ENCODE measurements at regions not wholly inside any gene's neighbourhood (a gene's known extent, or its start where the extent isn't known, plus 50 kb on each side); places are given as distances from the start of the nearest gene placed in this dataset.

GRCh38 chr20:10799735-10800134 lies 125.9 kb upstream of the JAG1 start:
- H3K4me1 ChIP-seq (ENCODE audit: control insufficient read depth, insufficient read depth, low read length), result peaks cover 3% of the 10 kb centered on the region; the same call in 1 of the 2 replicates
- H3K9me3 ChIP-seq (ENCODE audit: control insufficient read depth, insufficient read depth, low read depth, low read length), result no peaks in the 10 kb centered on the region; the same call in 1 of the 2 replicates
- ATAC-seq, result no peak
- no peaks in the 10 kb centered on the region for H3K36me3 ChIP-seq (ENCODE audit: control insufficient read depth, insufficient read depth, low read length)
- POLR2A ChIA-PET, result no interaction called here
- intact Hi-C loops (cut with micrococcal nuclease; ENCODE audit: unreplicated experiment) (no loop called here), in situ Hi-C loops (cut with HindIII; ENCODE audit: low pct_unique_long_range_greater_than_20kb, low sequenced_read_pairs) (no loop called here)
- DNase-seq (ENCODE audit: low read depth, low spot score), result no peak
- CTCF ChIA-PET, result no interaction called here
- no TSS peak for BruUV-seq (replicated peaks)
- H3K27ac ChIP-seq (ENCODE audit: low read length), result no peak overlapping the region
- no peaks in the 10 kb centered on the region for H3K27me3 ChIP-seq (ENCODE audit: control insufficient read depth, insufficient read depth, low read length)
- no peak for TF ChIP-seq REST (IDR thresholded peaks at IDR 0.05; ENCODE audit: insufficient read depth in 1 of 2, low read depth in 2 of 2, low read length in 1 of 2)
- TF ChIP-seq POLR2AphosphoS5 (IDR thresholded peaks at IDR 0.05; ENCODE audit: low read depth, low read length), result no peak
- TF ChIP-seq CTCF (IDR thresholded peaks at IDR 0.05), result no peak
- no peak for TF ChIP-seq TCF7L2 (IDR thresholded peaks at IDR 0.05; ENCODE audit: low read depth, low read length)
- no peak for TF ChIP-seq SIN3A (IDR thresholded peaks at IDR 0.05; ENCODE audit: borderline replicate concordance, insufficient read depth, low read depth, low read length)
- no peak overlapping the region for H3K4me3 ChIP-seq (ENCODE audit: low read depth in 2 of 2, low read length in 2 of 2)

- ChIA-PET POLR2A (no interaction called here), CTCF (no interaction called here)
- Histone ChIP-seq H3K9me3 (ENCODE audit: control insufficient read depth, insufficient read depth, low read depth, low read length) (no peaks in the 10 kb centered on the region; the same call in 1 of the 2 replicates), H3K4me1 (ENCODE audit: control insufficient read depth, insufficient read depth, low read length) (peaks cover 3% of the 10 kb centered on the region; the same call in 1 of the 2 replicates), H3K27ac (ENCODE audit: low read length) (no peak overlapping the region), H3K4me3 (ENCODE audit: low read depth in 2 of 2, low read length in 2 of 2) (no peak overlapping the region), H3K27me3 (ENCODE audit: control insufficient read depth, insufficient read depth, low read length) (no peaks in the 10 kb centered on the region), H3K36me3 (ENCODE audit: control insufficient read depth, insufficient read depth, low read length) (no peaks in the 10 kb centered on the region)
- DNase-seq (ENCODE audit: low read depth, low spot score), result peak; percentile 7
- TF ChIP-seq CTCF (IDR thresholded peaks at IDR 0.05) (no peak), SIN3A (IDR thresholded peaks at IDR 0.05; ENCODE audit: borderline replicate concordance, insufficient read depth, low read depth, low read length) (no peak), TCF7L2 (IDR thresholded peaks at IDR 0.05; ENCODE audit: low read depth, low read length) (no peak), POLR2AphosphoS5 (IDR thresholded peaks at IDR 0.05; ENCODE audit: low read depth, low read length) (no peak), REST (IDR thresholded peaks at IDR 0.05; ENCODE audit: insufficient read depth in 1 of 2, low read depth in 2 of 2, low read length in 1 of 2) (no peak)
- ATAC-seq, result no peak
- intact Hi-C loops (cut with micrococcal nuclease; ENCODE audit: unreplicated experiment), result no loop called here
- BruUV-seq (replicated peaks), result no TSS peak
- in situ Hi-C loops (cut with HindIII; ENCODE audit: low pct_unique_long_range_greater_than_20kb, low sequenced_read_pairs), result no loop called here
Measured at GRCh38 chr20:10800288-10800687, 126.5 kb upstream of the JAG1 start.

Data from Panc1 (cell line).